Fibroblast of skin of right biceps (primary cell): ENCODE measurements at regions not wholly inside any gene's neighbourhood (a gene's known extent, or its start where the extent isn't known, plus 50 kb on each side); places are given as distances from the start of the nearest gene placed in this dataset.

Source experiments
- DNase-seq: peaks from one replicate; pipeline ENCODE4 v3.0.0-alpha.2; 2013

DNA sequence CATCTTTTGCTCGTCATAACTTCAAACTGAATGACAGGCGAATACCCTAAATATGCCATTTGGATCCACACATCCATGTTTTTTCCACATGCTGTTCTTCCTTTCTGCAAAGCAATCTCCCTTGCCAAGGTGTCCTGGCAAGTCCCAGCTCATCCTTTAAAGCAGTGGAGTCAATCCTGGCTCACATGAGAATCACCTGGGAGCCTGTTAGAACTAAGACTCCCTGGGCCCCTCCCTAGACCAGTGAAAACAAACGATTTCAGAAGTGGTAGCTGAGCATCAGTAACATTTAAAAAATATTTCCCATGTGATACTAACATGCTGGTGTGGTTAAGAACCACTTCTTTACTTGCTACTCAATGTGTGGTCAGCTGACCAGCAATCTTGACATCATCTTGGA is 50.6 kb upstream of the PARD3B start:
- no peak for DNase-seq

DNA sequence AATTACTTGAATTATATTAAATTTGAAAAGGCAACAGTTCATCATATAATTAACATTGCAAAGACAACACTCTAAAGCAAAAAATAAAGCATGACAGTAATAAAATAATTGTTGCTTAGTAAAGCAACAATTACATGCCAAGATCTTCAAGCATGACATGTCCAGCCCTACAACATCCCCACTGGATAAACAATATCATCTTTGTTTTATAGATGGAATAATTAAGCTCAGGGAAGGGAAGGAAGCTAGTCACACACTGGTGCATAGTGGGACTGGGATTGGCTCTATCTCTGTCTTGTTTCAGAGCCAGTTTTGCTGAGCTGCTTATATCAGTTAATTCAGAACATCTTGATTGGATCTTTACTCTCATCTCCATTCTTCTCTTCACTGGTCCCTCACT is 49.9 kb upstream of the PARD3B start:
- no peak for DNase-seq
